ENCODE measurements at regions not wholly inside any gene's neighbourhood (a gene's known extent, or its start where the extent isn't known, plus 50 kb on each side); places are given as distances from the start of the nearest gene placed in this dataset.

DNA sequence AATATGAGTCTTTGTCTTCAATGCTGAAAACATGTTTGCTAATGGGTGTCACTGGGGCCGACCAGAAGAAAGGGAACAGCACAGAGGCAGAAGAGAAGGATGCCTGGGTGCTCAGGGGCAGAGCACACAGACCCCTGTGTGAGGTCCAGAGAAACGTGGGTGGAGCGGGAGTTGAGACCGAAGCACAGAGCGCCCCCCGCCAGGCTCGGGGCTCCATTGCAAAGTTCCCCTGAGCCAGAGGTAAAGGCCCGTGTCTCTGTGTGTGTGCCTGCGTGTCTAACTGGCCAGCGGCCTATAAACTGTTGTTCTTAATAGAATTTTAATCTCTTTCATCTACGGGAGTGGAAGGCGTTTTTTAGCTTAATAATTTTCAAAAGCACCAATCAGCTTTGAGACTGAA lies 343.1 kb downstream of the TEX29 start:
- H4K8ac ChIP-seq (replicated peaks; ENCODE audit: insufficient read length, low read depth, low read length): no peak overlapping the region
- no peak overlapping the region for H3K56ac ChIP-seq (ENCODE audit: insufficient read length, low read depth, low read length)
- H4K20me1 ChIP-seq (ENCODE audit: control insufficient read depth, insufficient read depth, insufficient read length): no peaks in the 10 kb centered on the region
- no peak overlapping the region for H4K91ac ChIP-seq (ENCODE audit: insufficient read length, low read depth, low read length)
- no peaks in the 10 kb centered on the region for H3K79me1 ChIP-seq (ENCODE audit: insufficient read depth, low read depth, low read length, poor library complexity, severe bottlenecking)
- no peaks in the 10 kb centered on the region for H3K79me2 ChIP-seq (ENCODE audit: insufficient read depth, low read length)
- H3K23me2 ChIP-seq (ENCODE audit: insufficient read length, low read depth, low read length, poor library complexity, severe bottlenecking): no peaks in the 10 kb centered on the region
- no peaks in the 10 kb centered on the region for H3K9me3 ChIP-seq (ENCODE audit: control insufficient read depth, low read depth, low read length)
- no peaks in the 10 kb centered on the region for H3K9me3 Mint-ChIP-seq
- no peak overlapping the region for H3K23ac ChIP-seq (ENCODE audit: insufficient read length, low read depth, low read length)
- no peak overlapping the region for H2AFZ ChIP-seq (ENCODE audit: low read length)
- H2BK120ac ChIP-seq (ENCODE audit: low read depth, low read length, poor library complexity, severe bottlenecking): no peak overlapping the region
- H3K4me3 Mint-ChIP-seq: no peak overlapping the region
- H3K4me1 Mint-ChIP-seq: peaks cover 13 to 25% of the 10 kb centered on the region in 2 experiments
- H3K4me1 ChIP-seq (ENCODE audit: insufficient read depth, low read length): peaks cover 4% of the 10 kb centered on the region
- peak; percentile 27 for DNase-seq
- no peaks in the 10 kb centered on the region for H3K27me3 ChIP-seq (ENCODE audit: insufficient read depth, low read length)
- no peak overlapping the region for H2BK15ac ChIP-seq (ENCODE audit: low read depth, low read length)
- no peak overlapping the region for H3K18ac ChIP-seq (ENCODE audit: insufficient read length, low read depth, low read length)
- H3K14ac ChIP-seq (ENCODE audit: insufficient read depth, low read length): no peak overlapping the region
- no peaks in the 10 kb centered on the region for H3K36me3 Mint-ChIP-seq (ENCODE audit: insufficient read depth in 1 of 3, low read depth in 3 of 3)
- H3K9ac ChIP-seq (ENCODE audit: extremely low read depth, insufficient read length, low read length): no peak overlapping the region
- no peak overlapping the region for H2BK12ac ChIP-seq (ENCODE audit: insufficient read length, low read depth, low read length)
- WGBS (ENCODE audit: extremely low coverage, insufficient read length, low lambda C conversion rate): no CpG with 5 or more reads among the region's 12 CpGs
- H2BK5ac ChIP-seq (ENCODE audit: insufficient read length, low read length): no peak overlapping the region
- H2AK5ac ChIP-seq (ENCODE audit: insufficient read length, low read length): no peak overlapping the region
- H3K27me3 Mint-ChIP-seq (ENCODE audit: low read depth): peaks cover 14% of the 10 kb centered on the region
- no peak overlapping the region for H3K27ac Mint-ChIP-seq
- H3K27ac ChIP-seq (ENCODE audit: insufficient read length, low read depth, low read length): no peak overlapping the region
- no peak overlapping the region for H4K5ac ChIP-seq (ENCODE audit: insufficient read length, low read depth, low read length)
- TF ChIP-seq, protein P1, sequence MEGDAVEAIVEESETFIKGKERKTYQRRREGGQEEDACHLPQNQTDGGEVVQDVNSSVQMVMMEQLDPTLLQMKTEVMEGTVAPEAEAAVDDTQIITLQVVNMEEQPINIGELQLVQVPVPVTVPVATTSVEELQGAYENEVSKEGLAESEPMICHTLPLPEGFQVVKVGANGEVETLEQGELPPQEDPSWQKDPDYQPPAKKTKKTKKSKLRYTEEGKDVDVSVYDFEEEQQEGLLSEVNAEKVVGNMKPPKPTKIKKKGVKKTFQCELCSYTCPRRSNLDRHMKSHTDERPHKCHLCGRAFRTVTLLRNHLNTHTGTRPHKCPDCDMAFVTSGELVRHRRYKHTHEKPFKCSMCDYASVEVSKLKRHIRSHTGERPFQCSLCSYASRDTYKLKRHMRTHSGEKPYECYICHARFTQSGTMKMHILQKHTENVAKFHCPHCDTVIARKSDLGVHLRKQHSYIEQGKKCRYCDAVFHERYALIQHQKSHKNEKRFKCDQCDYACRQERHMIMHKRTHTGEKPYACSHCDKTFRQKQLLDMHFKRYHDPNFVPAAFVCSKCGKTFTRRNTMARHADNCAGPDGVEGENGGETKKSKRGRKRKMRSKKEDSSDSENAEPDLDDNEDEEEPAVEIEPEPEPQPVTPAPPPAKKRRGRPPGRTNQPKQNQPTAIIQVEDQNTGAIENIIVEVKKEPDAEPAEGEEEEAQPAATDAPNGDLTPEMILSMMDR (conservative IDR thresholded peaks at IDR 0.05): no peak; the same call in 2 of the 3 replicates
- no peak overlapping the region for H3K4ac ChIP-seq (ENCODE audit: low read depth, low read length)
- no peak overlapping the region for H3T11ph ChIP-seq (ENCODE audit: low read length)
- no peak overlapping the region for H2BK20ac ChIP-seq (ENCODE audit: low read depth, low read length, poor library complexity, severe bottlenecking)
- H3K4me2 ChIP-seq (ENCODE audit: insufficient read depth, insufficient read length, low read length): no peak overlapping the region
